Cardiac muscle cell (in vitro differentiated cells and primary cell): ENCODE measurements at regions not wholly inside any gene's neighbourhood (a gene's known extent, or its start where the extent isn't known, plus 50 kb on each side); places are given as distances from the start of the nearest gene placed in this dataset.

Experiments
- DNase-seq, 2 donors: peaks; one replicate each; pipeline versions ENCODE4 v3.0.0 to v3.0.0-alpha.2; 2010 to 2017; ENCODE audit warnings: low read depth in 1 of 2, low spot score in 1 of 2
- H3K27ac ChIP-seq: fragments of 200-600 bp; sonication (generic); 2 replicates; pipeline ENCODE4 v1.5.1; 2016
- H3K27me3 ChIP-seq: fragments of 200-600 bp; sonication (generic); 2 replicates; pipeline ENCODE4 v1.6.0; 2016; ENCODE audit warnings: control low read depth
- H3K36me3 ChIP-seq: fragments of 200-600 bp; sonication (generic); 2 replicates; pipeline ENCODE4 v1.5.1; 2016; ENCODE audit warnings: control low read depth
- H3K4me1 ChIP-seq: fragments of 200-600 bp; sonication (generic); 2 replicates; pipeline ENCODE4 v1.8.1; 2017; ENCODE audit warnings: low read depth, mild to moderate bottlenecking, mixed run types
- H3K4me3 ChIP-seq: fragments of 200-600 bp; sonication (generic); 2 replicates; pipeline ENCODE4 v1.5.1; 2016; ENCODE audit warnings: mild to moderate bottlenecking
- H3K9me3 ChIP-seq: fragments of 200-600 bp; sonication (generic); 2 replicates; pipeline ENCODE4 v1.5.1; 2017; ENCODE audit warnings: low read depth, mild to moderate bottlenecking, control low read depth
- TF ChIP-seq, protein P1 (sequence below): IDR thresholded peaks from 2 replicates; pipeline ENCODE4 v1.5.1; 2012; ENCODE audit warnings: low read depth, mild to moderate bottlenecking, low read length

DNA sequence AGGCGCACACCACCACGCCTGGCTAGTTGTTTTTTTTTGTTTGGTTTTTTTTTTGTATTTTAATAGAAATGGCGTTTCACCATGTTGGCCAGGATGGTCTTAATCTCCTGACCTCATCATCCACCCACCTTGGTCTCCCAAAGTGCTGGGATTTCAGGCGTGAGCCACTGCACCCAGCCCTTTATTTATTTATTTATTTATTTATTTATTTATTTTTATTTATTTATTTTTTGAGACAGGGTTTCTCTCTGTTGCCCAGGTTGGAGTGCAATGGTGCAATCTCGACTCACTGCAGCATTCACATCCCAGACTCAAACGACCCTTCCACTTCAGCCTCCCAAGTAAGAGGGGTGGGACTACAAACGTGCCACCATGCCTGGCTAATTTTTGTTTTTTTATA lies 63.0 kb upstream of the ADAMTSL1 start:
- no peak for DNase-seq
- Histone ChIP-seq H3K27me3 (no peaks in the 10 kb centered on the region), H3K4me3 (no peak overlapping the region), H3K27ac (no peak overlapping the region), H3K9me3 (no peaks in the 10 kb centered on the region), H3K4me1 (no peaks in the 10 kb centered on the region), H3K36me3 (no peaks in the 10 kb centered on the region)
- TF ChIP-seq, protein P1, sequence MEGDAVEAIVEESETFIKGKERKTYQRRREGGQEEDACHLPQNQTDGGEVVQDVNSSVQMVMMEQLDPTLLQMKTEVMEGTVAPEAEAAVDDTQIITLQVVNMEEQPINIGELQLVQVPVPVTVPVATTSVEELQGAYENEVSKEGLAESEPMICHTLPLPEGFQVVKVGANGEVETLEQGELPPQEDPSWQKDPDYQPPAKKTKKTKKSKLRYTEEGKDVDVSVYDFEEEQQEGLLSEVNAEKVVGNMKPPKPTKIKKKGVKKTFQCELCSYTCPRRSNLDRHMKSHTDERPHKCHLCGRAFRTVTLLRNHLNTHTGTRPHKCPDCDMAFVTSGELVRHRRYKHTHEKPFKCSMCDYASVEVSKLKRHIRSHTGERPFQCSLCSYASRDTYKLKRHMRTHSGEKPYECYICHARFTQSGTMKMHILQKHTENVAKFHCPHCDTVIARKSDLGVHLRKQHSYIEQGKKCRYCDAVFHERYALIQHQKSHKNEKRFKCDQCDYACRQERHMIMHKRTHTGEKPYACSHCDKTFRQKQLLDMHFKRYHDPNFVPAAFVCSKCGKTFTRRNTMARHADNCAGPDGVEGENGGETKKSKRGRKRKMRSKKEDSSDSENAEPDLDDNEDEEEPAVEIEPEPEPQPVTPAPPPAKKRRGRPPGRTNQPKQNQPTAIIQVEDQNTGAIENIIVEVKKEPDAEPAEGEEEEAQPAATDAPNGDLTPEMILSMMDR, result no peak

DNA sequence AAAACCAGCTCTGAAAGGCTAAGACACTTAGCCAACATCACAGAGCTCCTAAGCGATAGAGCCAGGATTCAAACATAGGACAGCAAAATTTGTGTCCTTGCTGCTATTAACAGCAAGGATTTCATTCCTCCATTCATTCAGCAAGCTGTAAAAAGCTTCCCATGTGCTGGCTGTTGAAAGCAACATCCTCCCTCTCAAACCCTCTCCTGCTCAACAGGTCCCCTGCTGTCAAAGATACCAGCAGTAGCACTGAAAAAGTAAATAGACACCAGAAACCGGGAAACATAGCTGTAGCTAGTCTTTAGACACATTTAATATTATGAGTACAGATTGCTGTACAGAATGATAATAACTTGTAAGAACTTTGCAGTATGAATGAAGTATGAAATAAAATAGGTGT lies 52.6 kb upstream of the ADAMTSL1 start:
- no peak overlapping the region for H3K27ac ChIP-seq
- H3K36me3 ChIP-seq, result no peaks in the 10 kb centered on the region
- no peaks in the 10 kb centered on the region for H3K27me3 ChIP-seq
- peaks cover 34% of the 10 kb centered on the region for H3K4me1 ChIP-seq
- no peak overlapping the region for H3K4me3 ChIP-seq
- H3K9me3 ChIP-seq, result no peaks in the 10 kb centered on the region
- DNase-seq, result peak in 1 of 2 donors; percentile 17
- TF ChIP-seq, protein P1, result no peak

DNA sequence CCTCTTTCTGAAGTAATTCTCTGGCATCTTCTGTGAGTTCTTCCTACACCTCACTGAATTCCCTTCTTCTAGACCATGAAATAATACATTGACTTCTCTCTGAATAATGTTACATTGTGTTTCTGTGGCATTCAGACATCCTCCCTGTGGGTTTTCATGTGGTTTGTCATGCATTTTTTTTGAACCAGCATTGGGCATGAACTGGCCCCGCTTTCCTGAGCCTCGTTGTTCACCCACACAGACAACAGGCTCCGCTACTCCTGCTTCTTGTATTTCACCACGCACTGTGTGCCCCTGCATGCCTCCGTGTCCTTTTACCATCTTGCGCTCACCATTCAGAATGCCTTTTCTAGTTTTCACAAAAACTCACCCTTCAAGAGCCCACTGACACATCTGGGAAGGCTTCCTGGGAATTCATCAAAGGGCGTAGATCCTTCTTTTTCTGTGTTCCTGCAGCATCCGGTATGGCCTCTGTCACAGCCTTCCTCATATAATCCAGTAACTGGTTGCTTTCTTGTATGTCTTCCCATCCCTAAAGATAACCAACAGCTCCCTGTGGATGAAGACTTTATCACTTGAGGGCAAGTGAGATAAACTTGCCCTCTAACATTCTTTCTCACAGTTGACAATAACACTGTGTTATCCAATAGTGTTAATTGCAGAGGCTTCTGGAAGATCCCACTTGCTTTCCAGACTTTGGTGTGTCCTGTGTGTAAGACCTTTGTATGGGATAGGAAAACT lies 51.5 kb upstream of the ADAMTSL1 start:
- Histone ChIP-seq H3K27me3 (no peaks in the 10 kb centered on the region), H3K36me3 (no peaks in the 10 kb centered on the region)

DNA sequence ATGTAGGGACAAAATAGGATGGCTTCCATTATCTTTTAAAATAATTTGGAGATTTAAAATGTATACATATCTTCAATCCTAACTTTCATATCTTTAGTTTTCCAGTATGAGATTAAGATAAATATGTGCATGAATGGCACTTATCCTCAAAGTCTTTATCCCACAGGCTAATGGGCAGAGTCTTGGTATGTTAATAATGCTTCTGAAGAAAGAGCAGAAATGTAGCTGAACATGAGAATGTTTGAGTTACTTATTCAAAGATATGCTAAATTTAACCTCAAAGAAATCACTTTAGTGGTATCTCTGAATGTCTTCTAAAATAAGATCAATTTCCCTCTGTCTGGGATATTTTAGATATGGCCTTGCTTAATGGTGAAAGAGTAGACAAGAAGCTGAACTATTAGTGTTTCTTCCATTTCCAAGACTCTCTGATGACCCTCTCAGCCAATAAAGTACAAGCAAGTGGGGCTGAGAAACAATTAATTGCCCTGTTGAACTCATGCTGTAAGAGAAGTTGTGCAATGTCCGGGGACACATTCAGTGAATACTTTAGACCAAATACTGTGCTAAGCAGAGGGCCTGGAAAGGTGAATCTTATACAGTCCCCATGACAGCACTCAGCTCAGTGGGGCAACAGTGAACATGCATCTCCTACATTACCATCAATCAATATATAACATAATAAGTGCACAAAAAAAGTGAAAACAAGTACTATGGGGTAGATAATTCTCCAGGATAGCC lies 50.0 kb upstream of the ADAMTSL1 start:
- Histone ChIP-seq H3K4me1 (peaks cover 34% of the 10 kb centered on the region), H3K36me3 (no peaks in the 10 kb centered on the region), H3K4me3 (no peak overlapping the region), H3K27me3 (no peaks in the 10 kb centered on the region), H3K9me3 (no peaks in the 10 kb centered on the region), H3K27ac (peak overlapping the region; percentile 64)
- TF ChIP-seq, protein P1, result no peak
- peak in 1 of 2 donors; percentile 37 for DNase-seq

More for the DNA sequence above, 51.5 kb upstream of the ADAMTSL1 start:
- peak overlapping the region; percentile 69 for H3K27ac ChIP-seq
- H3K4me1 ChIP-seq, result peaks cover 34% of the 10 kb centered on the region
- no peak overlapping the region for H3K4me3 ChIP-seq
- H3K9me3 ChIP-seq, result no peaks in the 10 kb centered on the region
- DNase-seq, result no peak
- TF ChIP-seq, protein P1, result no peak
